LNCaP clone FGC (cell line): ENCODE measurements at regions not wholly inside any gene's neighbourhood (a gene's known extent, or its start where the extent isn't known, plus 50 kb on each side); places are given as distances from the start of the nearest gene placed in this dataset.
"Not testable (repeated sequence)": the region's sequence is repeated elsewhere in the genome, so short reads cannot be mapped to it uniquely, and the experiment has no call there.

Source experiments
- DNase-seq: peaks from one replicate; pipeline ENCODE4 v3.0.0-alpha.2; 2011; ENCODE audit warnings: low read depth
- H3K4me3 ChIP-seq: 2 replicates; pipeline ENCODE4 v1.5.1; 2011; ENCODE audit warnings: mild to moderate bottlenecking, low read depth, low read length, control low read depth
- CTCF ChIP-seq: IDR thresholded peaks from 2 replicates; pipeline ENCODE4 v1.5.1; 2012; ENCODE audit warnings: mild to moderate bottlenecking; ENCODE audit not compliant: control insufficient read depth, insufficient read depth; ENCODE audit errors: extremely low read depth

- no peak for TF ChIP-seq CTCF
- no peak for DNase-seq
- H3K4me3 ChIP-seq: no peak overlapping the region
Measured at GRCh38 chr12:93989949-93990348, 158.4 kb upstream of the PLXNC1 start.

GRCh38 chr12:93990832-93991803 lies 157.3 kb upstream of the PLXNC1 start:
- H3K4me3 ChIP-seq: no peak overlapping the region
- DNase-seq: no peak
- TF ChIP-seq CTCF: 0 out of 2 replicates have a peak, but pooled peaks have one; percentile 3

- DNase-seq: no peak
- no peak for TF ChIP-seq CTCF
- no peak overlapping the region for H3K4me3 ChIP-seq
Measured at GRCh38 chr12:93991829-93992461, 156.4 kb upstream of the PLXNC1 start.

- no peak for DNase-seq
- no peak overlapping the region for H3K4me3 ChIP-seq
- TF ChIP-seq CTCF: no peak
Measured at GRCh38 chr12:93994721-93995120, 153.7 kb upstream of the PLXNC1 start.

- no peak for DNase-seq
Measured at GRCh38 chr12:93996321-93996720, 152.1 kb upstream of the PLXNC1 start.

GRCh38 chr12:94001691-94002090 lies 146.7 kb upstream of the PLXNC1 start:
- no peak overlapping the region for H3K4me3 ChIP-seq
- no peak for DNase-seq
- TF ChIP-seq CTCF: no peak

More at GRCh38 chr12:93996321-93996720, 152.1 kb upstream of the PLXNC1 start:
- no peak overlapping the region for H3K4me3 ChIP-seq
- no peak for TF ChIP-seq CTCF

- not testable (repeated sequence) for DNase-seq, H3K4me3 ChIP-seq
Measured at GRCh38 chr12:94002925-94003324, 145.5 kb upstream of the PLXNC1 start.

- H3K4me3 ChIP-seq, DNase-seq: not testable (repeated sequence)
Measured at GRCh38 chr12:94007833-94008232, 140.5 kb upstream of the PLXNC1 start.
